GM19035 (cell line): ENCODE measurements at regions not wholly inside any gene's neighbourhood (a gene's known extent, or its start where the extent isn't known, plus 50 kb on each side); places are given as distances from the start of the nearest gene placed in this dataset.

Experiments
- ATAC-seq: cut with Tn5 transposase; IDR thresholded peaks from one replicate; pipeline ENCODE4 v1.9.1; 2021; ENCODE audit not compliant: unreplicated experiment

DNA sequence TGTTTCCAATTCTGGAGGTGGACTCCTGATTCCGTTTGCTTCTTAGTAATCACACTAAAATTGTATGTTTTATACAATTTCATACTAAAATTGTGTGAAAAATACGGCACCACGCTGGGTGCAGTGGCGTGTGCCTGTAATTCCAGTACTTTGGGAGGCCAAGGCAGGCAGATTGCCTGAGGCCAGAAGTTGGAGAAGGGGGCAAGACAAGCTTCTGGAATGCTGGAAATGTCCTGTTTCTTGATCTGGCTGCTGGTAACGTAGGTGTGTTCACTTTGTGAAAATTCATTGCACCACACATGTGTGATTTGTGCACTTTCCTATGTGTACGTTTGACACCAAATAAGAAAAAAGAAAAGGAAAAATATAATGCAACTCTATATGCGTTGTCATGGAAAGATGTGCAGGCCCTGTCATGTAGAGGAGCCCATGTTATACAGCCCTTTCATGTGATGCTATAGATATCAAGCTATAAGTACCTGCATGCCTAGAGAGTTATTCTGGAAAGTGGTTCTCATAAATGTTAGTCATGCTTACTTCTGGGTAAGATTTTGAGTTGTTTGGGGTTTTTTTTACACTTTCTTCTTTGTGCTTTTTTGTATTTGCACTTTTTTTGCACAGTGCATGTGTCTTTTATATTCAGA is 119.9 kb downstream of the TMEM174 start:
- ATAC-seq, result no peak

DNA sequence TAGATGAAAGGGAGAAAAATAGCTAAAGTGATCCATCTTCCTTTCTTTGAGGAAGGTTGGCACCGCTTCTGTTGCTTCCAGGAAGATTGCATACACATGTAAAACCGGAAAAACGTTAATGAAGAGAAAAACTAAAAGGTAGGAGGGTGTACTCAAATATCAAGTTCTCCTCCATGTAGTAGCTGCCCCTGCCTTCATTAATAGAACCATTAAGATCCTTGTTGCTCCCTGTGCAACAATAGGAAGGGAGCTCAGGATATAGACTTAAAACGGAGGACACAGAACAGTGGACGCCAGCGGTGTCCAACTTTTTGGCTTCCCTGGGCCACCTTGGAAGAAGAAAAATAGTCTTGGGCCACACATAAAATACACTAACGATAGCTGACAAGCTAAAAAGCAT is 118.9 kb downstream of the TMEM174 start:
- no peak for ATAC-seq

DNA sequence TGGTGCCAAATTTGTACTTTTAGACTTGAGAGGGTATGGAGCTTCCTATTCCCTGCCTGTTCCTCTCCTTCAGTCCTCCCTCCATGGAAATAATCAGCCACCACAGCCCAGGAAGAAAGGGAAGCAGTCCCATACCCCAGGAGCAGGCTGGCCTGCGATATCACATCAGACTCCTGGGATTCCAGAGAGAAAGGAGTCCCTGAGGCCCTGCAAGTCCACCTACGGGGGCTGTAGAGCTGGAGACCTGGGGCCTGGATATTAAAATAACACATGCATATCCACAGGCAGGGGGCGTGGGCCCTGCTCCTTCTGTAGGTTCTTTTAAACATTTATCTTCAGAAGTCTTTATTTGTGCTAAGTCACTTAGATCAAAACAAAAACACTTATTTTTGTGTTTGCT is 117.2 kb downstream of the TMEM174 start:
- ATAC-seq, result no peak

DNA sequence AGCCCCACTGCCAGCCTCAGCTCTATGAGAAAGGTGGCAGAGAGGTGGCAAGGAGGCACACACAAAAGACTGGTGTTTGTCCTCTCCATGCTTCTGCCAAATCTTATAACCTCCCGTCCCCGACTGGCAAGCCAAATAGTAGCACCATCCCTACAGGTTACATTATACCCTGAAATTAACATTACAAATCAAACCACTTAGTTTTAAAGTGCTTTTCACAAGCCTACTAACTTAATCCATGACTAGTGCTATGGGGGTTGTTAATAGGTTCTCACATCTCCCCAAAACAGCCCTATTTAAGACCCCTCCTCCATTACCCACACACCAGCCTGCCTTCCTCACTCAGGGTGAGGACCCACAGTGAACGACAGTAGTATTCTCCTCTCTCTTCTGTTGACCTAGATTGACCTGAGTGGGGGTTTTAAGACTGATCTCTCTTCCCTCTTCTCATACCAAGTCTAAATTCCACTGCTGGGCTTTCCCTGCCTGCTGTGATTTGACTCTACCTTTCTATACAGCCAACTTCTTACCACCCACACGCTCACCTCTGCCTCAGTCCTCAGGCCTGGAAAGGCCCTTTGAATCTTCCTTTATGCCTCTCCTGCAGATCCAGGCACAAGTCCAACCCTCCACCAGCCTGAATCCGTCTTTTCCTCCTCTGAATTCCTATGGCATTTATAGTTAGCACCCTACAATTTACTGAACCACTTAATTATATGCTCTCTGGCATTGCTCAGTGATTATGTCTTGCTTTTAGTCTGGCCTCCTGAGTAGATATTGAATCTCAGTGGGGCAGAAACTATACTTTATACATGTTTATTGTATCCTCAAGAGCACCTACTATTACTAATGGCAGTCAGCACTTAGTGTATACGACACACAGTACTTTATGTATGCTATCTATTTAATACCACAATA is 116.1 kb downstream of the TMEM174 start:
- ATAC-seq, result no peak

DNA sequence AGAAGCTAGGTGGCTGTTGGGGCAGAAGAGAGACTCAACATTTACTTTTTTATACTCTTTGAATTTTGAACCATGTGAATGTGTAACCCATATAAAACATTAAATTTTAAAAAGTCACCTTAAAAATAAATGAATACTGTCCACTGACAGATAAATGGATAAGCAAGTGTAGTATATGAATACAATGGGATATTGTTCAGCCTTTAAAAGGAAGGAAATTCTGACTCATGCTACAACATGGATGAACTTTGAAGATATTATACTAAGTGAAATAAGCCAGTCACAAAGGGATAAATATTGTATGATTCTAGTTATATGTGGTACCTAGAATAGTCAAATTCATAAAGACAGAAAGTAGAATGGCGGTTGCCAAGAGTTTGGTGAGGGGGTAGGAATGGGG is 113.9 kb downstream of the TMEM174 start:
- ATAC-seq, result no peak

DNA sequence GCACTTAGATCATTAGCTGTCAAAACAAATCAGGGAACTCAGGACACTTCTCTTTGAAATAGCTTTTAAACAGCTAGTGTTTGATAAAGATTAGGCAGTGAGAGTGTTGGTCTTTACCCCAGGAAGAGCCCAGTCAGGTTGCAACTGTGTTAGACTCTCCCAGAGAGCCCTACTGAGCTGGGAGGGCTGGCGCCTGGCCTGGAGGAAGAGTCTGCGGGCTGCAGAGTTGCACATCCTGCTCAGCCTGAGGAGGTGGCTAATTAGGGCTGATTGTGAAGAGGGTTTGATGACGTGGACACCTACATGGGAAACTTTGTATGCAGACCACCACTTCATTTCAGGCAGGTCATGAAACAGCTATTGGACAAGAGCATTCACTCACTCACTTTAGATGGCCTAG is 112.0 kb downstream of the TMEM174 start:
- ATAC-seq, result no peak

DNA sequence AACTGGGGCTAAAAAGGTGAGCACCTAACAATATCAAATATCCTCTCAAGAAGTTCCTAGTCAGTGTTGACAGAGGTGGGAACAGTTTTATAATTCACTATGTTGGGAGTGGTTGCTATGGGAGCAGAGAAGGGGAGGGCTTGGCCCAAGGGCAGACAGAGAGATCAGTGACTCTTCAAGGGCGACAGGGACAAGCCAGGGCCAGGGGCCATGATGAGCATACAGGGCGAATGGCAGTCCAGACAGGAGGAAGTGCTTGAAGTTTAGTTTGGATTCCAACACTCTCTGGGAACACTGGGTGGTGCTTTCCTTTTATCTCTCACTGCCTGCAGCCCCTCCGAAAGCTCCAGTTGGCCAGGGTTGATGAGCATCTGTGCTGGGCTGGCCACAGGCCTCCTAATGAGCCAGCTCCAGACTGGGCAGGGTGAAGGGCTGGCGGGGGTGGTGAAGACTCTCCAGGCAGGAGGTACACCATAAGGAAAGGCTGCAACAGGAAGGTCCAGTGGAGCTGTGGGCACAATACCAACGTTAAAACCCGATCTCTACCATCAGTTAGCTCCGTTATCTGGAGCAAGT is 111.3 kb downstream of the TMEM174 start:
- ATAC-seq, result no peak

DNA sequence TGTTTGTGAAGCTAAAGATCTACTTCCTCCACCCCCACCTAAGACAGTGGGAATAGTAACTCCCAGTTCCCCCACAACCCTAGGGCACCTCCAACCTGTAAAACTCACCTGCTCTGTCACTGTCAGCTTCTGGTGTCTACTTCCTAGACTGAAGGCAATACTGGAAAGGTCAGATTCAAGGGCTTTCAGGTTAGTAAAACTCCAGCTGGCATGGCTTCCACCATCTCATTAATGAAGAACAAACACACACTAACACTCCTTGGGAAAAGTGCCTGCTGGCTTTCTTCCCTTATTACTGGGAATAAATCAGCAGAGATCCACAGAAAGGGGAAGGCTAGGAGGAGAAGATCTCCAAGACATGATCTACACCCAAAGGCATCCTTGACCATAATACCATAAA is 109.9 kb downstream of the TMEM174 start:
- ATAC-seq, result no peak

DNA sequence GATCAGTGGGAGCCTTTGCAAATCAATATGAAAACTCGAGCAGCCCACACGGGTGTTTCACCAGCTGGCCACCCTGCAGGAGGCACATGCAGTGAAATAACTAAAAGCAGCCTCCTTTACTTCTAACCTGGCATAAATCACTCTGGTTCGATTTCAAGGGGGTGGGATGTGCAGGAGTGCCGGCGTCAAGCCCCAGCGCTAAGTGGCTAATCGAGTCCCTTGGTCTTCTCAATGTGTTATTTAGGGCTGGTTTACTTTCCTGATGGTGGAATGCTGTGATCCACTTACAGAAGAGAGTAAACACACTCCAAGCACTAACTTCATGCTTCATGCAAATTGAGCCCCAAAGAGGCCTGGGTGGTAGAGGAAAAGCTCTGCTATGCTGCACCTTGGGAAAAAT is 109.4 kb downstream of the TMEM174 start:
- ATAC-seq, result no peak

DNA sequence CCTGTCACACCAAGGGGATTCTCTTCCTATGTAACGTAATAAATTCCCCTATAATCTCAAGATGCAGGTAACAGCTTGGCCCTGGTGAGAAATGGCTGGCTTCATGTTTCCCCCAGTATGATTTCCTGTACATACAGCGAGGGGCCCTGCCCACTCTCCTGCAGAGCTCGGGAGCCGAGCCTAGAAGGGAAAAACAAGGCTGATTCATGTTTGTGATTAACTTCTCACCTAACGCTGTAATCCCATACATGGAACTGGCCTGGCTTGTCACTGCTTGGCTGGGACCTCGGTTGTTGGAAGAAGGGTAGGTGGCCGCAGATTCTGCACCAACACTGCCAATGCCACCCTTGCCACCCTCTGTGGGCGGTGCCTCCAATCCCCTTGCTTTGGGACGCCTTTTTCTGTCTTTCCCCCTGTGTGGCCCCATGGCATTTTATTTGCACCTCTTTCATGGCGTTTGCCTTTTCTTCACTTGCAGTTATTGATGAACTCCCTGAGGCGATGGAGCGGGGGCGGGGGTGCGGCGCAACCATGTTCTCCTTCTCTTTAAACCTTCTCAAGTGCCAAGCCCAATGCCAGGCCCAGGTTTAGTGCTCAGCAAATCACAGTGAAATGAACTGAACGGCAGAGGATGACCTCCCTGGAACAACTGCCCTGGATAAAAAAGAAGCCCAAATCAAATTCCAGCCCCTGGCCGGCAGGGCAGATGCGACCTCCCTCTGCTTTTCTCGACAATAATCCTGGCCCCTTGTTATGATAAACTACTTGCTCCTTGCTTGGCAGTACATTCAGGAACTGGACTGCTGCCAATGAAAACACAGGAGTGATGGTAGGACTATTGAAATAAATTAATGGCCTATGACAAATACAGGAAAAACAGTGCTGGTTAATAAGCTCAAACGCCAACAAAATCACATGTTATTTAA is 108.1 kb downstream of the TMEM174 start:
- ATAC-seq, result no peak

DNA sequence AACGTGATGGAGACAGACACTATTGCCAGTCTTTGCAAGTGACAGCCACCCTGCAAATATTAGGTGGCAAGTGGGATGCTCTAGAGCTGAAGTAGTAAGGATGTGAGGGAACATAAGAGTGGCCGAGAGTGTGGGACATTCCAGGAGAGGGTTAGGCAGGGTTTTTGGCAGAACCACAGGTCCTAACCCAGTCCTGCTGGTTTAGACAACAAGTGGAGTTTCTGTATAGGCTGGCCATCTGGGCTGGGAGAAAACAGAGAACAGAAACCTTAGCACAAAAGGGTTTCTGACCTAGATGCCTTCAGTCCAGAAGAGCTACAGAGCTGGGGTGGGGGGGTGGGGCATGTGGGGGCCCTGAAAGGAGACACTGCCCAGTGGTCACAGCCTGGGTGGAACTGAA is 107.4 kb downstream of the TMEM174 start:
- no peak for ATAC-seq

DNA sequence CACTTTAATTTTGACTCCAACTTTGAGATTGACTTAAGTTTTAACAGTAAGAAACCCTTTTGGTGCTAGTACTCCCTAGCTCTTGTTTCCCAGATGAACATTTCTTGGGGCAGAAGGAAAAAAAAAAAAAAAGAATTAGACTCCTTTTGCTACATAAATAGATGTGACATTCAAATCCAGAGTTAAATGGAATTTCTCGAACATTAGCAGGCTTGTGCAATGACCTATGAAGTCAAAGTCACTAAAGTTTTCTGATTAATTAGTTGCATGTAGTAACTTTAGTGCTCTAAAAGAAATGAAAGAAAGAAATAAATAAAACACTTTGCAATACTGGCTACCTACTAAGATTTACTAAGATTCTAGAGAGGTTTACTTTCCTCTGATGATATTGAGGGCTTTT is 106.8 kb downstream of the TMEM174 start:
- ATAC-seq, result no peak

DNA sequence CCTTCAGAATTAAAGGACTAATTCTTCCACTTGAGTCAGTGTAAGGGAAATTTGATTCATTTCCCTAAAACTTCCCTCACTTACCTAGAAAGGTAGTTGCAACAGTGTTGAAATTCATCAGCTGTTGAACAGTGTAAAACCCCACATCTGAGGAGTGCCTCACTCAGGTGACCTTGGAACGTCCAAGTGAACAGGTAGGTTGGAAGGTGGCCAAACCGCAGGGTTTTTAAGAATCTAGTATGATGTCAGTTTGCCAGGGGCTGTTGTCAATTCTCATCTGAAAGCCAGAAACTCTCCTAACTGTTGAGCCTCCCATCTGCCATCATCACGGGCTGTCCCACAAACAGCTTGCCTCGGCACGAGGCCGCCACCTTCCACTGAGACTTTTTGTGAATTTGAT is 105.7 kb downstream of the TMEM174 start:
- ATAC-seq, result no peak

DNA sequence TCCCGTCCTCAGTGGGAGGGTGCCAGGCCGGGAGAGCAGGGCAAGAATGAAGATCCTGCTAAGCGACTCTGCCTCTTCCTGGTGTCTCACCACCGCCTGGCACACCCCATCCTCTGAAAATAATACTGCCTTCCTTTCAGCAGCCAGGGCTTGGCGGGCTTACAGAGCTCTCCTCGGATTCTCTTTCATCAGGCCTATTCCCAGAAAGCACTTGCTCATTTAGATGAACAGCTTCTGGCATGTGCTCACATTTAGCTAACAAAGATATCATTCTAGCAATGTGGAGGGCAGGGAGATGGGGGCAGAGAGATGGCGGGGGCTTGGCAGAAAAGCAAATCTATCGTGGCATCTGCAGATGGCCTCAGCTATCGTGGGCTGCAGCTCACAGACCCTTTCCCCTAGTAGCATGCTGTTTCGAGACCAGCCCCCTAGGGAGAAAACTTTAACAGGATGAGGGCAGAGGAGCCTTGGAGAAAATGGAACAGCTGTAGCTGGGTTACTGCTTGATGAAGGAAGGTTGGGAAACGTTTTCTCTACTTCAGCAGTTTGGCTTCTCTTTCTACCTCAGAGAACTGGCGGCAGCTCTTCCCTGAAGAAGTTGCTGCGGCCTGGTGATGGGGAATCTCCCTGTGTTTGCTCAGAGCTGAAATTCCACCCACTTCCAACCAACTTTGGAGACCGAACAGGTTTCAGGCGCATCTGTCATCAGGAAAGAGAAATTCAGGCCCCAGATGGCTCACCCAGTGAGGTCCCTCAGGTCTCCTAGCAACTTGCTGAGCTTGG is 102.1 kb downstream of the TMEM174 start:
- ATAC-seq, result no peak

DNA sequence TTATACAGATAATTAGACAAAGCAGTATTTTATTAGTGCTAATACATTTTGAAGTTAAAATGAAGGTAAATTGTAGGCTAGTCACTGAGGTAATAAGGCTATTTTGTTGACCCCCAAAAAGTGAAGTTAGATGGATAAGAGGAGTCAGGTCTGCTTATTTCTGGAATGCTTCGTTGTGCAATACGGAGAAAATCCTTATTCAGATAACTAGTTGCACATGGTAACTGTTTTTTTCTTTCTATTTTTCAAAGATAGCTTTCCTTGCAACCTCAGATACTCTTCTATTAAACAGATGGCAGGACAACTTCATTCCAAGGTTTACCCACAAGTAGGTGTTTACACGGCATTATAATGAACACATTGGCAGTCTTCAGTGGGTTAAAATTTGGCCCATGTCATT is 101.1 kb downstream of the TMEM174 start:
- no peak for ATAC-seq

DNA sequence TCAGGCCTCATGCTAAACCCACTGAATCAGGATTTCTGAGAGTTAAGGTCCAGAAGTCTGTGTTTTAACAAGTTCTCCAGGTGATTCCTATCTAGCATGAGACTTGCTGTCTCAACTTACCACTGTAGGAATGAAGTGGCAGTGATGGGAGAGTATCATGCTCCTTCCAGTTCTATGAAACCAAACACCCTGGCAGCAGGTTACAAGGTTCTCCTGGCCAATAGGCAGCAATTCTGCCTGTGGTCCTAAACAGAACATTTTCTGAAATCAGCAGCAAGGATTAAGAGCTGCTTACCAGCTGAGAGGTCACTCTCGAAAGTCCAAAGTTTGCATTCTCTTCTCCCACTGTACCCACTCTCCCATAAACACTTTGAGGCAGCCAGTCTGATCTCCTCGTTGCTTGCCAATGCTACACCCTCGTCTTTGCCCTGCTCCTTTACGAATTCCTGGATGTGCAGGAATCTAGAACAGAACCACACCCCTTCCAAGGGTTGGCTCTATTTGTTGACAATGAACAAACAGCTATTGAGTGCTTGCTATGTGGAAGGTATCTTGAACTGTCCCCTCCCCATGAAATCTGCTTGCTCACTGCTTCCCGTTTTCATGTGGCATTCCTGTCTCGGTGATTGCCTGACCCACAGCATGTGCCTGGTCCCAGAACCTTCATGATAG is 100.5 kb downstream of the TMEM174 start:
- ATAC-seq, result no peak

DNA sequence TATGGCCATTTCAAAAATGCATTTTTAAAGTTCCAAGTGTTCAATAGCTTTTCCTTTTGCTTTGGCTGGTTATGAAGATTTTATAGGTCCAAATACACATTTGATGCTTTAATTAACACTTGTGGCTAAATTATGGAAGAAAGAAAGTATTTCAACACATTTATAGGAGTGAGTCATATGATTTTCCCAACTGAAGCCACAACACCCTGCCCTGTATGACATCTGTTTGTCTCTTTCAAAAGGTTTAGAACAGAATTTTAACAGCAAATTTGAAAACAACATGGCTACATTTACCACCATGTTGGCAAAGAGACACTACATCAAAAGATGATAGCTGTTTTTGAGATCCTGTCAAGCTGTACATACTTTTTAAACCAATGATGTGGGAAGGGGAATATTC is 99.4 kb downstream of the TMEM174 start:
- no peak for ATAC-seq

DNA sequence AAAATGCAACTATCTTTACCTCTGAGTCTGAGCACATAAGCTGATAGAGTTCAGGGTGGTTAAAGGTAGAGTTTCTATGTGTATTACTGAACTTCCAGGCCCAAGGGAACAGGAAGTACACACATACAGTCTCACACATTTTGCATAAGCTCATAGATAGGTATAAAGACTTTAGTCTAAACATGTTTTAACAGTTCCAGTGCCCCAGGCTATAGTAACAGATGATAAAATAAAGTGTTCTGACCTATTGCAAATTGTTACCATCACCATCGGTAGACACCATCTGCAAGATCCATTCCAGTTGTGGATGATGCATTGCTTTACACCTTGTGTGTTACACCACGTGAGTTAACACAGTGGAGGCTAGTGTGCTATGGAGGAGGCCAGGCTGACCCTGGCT is 95.8 kb downstream of the TMEM174 start:
- no peak for ATAC-seq

DNA sequence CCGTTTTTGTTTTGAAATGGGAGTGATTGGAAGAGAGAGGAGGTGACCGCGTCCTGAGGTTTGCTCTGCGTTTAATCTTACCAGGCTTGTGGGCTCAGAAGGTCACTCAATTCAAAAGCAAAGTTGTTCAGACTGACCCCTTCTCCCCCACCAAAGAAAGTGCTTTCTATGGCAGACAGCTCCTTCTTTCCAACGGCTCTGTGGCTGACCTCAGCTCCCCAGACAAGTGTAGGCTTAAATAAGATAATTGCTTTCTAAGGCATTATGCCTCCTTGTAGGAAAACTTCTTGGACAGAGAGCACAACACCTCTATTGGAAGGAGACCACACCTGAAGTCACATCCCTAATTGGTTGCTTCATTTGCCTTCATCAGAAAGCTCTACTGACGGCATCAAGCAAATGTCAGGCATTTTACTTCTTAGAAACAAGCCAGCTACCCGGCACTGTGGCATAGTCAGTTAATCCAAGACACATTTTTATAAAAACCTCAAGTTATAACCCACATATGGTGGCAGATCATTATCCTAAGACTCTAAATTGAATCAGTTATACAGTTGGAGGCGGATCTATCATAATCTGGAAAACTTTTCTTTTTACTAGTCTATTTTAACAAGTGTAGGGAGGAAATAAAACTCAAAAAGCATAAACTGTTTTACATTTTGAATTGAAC is 94.9 kb downstream of the TMEM174 start:
- ATAC-seq, result no peak
